ENCODE measurements at regions not wholly inside any gene's neighbourhood (a gene's known extent, or its start where the extent isn't known, plus 50 kb on each side); places are given as distances from the start of the nearest gene placed in this dataset.

DNA sequence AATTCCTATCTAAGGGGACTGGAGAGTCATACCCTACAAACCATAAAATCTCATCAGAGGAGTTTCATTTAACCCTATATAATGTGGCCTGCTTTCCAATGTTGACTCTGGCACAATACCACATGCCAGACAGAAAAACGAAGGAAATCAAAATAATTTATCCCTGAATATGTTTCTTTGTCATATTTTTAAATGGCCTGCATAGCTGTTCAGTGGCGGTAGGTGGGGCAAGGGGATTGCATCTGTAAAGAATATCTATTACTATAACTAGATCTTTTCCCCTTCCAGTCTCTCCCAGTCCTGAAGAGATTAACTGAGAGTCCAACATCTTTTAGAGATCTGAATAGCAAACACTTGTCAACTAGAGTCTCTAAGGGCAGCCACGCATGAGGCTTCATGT is 278.1 kb upstream of the CTNNB1 start:
- TF ChIP-seq, protein P1, sequence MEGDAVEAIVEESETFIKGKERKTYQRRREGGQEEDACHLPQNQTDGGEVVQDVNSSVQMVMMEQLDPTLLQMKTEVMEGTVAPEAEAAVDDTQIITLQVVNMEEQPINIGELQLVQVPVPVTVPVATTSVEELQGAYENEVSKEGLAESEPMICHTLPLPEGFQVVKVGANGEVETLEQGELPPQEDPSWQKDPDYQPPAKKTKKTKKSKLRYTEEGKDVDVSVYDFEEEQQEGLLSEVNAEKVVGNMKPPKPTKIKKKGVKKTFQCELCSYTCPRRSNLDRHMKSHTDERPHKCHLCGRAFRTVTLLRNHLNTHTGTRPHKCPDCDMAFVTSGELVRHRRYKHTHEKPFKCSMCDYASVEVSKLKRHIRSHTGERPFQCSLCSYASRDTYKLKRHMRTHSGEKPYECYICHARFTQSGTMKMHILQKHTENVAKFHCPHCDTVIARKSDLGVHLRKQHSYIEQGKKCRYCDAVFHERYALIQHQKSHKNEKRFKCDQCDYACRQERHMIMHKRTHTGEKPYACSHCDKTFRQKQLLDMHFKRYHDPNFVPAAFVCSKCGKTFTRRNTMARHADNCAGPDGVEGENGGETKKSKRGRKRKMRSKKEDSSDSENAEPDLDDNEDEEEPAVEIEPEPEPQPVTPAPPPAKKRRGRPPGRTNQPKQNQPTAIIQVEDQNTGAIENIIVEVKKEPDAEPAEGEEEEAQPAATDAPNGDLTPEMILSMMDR (conservative IDR thresholded peaks at IDR 0.05; ENCODE audit: low read length): no peak
- TF ChIP-seq EZH2phosphoT487 (IDR thresholded peaks at IDR 0.05; ENCODE audit: borderline replicate concordance, low read depth, low read length): no peak

Measured in OCI-LY7 (cell line).